ENCODE measurements at regions not wholly inside any gene's neighbourhood (a gene's known extent, or its start where the extent isn't known, plus 50 kb on each side); places are given as distances from the start of the nearest gene placed in this dataset.
A peak's percentile ranks its signal among the peaks of the same experiment; 100 is the strongest.

DNA sequence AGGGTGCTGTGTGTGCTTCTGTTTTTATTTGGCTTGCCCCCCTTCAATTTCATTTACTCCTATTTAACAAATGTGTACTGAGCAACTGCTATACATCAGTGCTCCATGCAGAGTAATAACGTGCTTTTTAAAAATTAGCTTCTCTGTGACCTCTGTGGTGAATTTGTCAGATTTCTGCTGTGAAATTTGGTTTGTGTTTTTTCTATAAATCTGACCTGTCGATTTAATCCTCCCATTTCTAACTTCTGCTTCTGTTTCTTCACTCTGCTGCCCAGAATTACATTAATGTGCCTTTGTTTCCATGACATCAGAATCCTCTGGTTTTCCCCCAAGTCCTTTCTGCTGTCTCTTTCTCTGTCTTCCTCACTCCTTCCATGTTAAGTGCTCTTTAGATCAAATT is 123.8 kb upstream of the CACNA2D1 start:
- no peak overlapping the region for H3K4me2 ChIP-seq (ENCODE audit: low read depth, low read length, poor library complexity, severe bottlenecking)
- H3K9me2 ChIP-seq (replicated peaks; ENCODE audit: low read depth, low read length), result no peaks in the 10 kb centered on the region
- H3K36me3 ChIP-seq (ENCODE audit: insufficient read depth, low read length), result no peaks in the 10 kb centered on the region
- H3K4me1 ChIP-seq (ENCODE audit: insufficient read depth, low read length, poor library complexity, severe bottlenecking), result peaks cover under 1% of the 10 kb centered on the region
- no peak for TF ChIP-seq EZH2phosphoT487 (IDR thresholded peaks at IDR 0.05; ENCODE audit: borderline replicate concordance)
- TF ChIP-seq, protein P1, sequence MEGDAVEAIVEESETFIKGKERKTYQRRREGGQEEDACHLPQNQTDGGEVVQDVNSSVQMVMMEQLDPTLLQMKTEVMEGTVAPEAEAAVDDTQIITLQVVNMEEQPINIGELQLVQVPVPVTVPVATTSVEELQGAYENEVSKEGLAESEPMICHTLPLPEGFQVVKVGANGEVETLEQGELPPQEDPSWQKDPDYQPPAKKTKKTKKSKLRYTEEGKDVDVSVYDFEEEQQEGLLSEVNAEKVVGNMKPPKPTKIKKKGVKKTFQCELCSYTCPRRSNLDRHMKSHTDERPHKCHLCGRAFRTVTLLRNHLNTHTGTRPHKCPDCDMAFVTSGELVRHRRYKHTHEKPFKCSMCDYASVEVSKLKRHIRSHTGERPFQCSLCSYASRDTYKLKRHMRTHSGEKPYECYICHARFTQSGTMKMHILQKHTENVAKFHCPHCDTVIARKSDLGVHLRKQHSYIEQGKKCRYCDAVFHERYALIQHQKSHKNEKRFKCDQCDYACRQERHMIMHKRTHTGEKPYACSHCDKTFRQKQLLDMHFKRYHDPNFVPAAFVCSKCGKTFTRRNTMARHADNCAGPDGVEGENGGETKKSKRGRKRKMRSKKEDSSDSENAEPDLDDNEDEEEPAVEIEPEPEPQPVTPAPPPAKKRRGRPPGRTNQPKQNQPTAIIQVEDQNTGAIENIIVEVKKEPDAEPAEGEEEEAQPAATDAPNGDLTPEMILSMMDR (conservative IDR thresholded peaks at IDR 0.05; ENCODE audit: low read length), result no peak
- no peaks in the 10 kb centered on the region for H4K20me1 ChIP-seq (ENCODE audit: insufficient read depth, low read length, poor library complexity, severe bottlenecking)
- H3K9me3 ChIP-seq (ENCODE audit: insufficient read depth, low read depth, low read length), result no peaks in the 10 kb centered on the region
- 0 out of 2 replicates have a peak overlapping the region, but pooled peaks have one; percentile 9 for H2AFZ ChIP-seq (ENCODE audit: low read length)
- H3K27me3 ChIP-seq (ENCODE audit: insufficient read depth, low read length, poor library complexity, severe bottlenecking), result no peaks in the 10 kb centered on the region
- no peaks in the 10 kb centered on the region for H3K79me2 ChIP-seq (ENCODE audit: insufficient read depth, low read length)
- no peak overlapping the region for H3K4me3 ChIP-seq (ENCODE audit: low read length, poor library complexity, severe bottlenecking)
- H3F3A ChIP-seq (ENCODE audit: low read depth), result no peaks in the 10 kb centered on the region
- H3K9ac ChIP-seq (ENCODE audit: low read depth, low read length, poor library complexity, severe bottlenecking), result no peak overlapping the region

DNA sequence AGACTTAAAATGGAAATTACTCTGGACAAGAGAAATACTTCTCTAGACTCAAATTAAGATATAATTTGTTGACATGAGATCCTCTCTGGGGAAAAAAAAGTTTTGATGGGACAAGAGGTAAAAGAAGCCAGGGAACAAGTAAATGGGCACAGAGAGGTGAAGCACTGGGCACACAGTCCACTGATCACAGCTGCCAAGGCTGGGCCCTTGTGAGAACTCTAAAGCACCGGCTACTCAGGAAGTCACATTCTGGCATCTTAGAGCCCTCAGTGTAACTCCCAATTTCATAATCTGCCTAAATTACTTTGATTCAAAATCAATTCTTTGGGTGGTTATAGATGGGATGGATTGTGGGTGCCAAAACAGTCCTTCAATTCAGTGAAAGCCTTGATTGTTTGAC is 123.2 kb upstream of the CACNA2D1 start:
- Histone ChIP-seq H3K4me1 (ENCODE audit: insufficient read depth, low read length, poor library complexity, severe bottlenecking) (no peaks in the 10 kb centered on the region), H3K27me3 (ENCODE audit: insufficient read depth, low read length, poor library complexity, severe bottlenecking) (no peaks in the 10 kb centered on the region), H4K20me1 (ENCODE audit: insufficient read depth, low read length, poor library complexity, severe bottlenecking) (no peaks in the 10 kb centered on the region), H2AFZ (ENCODE audit: low read length) (no peak overlapping the region), H3F3A (ENCODE audit: low read depth) (no peaks in the 10 kb centered on the region), H3K9me2 (replicated peaks; ENCODE audit: low read depth, low read length) (no peaks in the 10 kb centered on the region), H3K36me3 (ENCODE audit: insufficient read depth, low read length) (no peaks in the 10 kb centered on the region), H3K79me2 (ENCODE audit: insufficient read depth, low read length) (no peaks in the 10 kb centered on the region), H3K4me3 (ENCODE audit: low read length, poor library complexity, severe bottlenecking) (no peak overlapping the region), H3K9ac (ENCODE audit: low read depth, low read length, poor library complexity, severe bottlenecking) (no peak overlapping the region), H3K4me2 (ENCODE audit: low read depth, low read length, poor library complexity, severe bottlenecking) (no peak overlapping the region), H3K9me3 (ENCODE audit: insufficient read depth, low read depth, low read length) (no peaks in the 10 kb centered on the region)
- TF ChIP-seq, protein P1 (conservative IDR thresholded peaks at IDR 0.05; ENCODE audit: low read length), result no peak
- no peak for TF ChIP-seq EZH2phosphoT487 (IDR thresholded peaks at IDR 0.05; ENCODE audit: borderline replicate concordance)

DNA sequence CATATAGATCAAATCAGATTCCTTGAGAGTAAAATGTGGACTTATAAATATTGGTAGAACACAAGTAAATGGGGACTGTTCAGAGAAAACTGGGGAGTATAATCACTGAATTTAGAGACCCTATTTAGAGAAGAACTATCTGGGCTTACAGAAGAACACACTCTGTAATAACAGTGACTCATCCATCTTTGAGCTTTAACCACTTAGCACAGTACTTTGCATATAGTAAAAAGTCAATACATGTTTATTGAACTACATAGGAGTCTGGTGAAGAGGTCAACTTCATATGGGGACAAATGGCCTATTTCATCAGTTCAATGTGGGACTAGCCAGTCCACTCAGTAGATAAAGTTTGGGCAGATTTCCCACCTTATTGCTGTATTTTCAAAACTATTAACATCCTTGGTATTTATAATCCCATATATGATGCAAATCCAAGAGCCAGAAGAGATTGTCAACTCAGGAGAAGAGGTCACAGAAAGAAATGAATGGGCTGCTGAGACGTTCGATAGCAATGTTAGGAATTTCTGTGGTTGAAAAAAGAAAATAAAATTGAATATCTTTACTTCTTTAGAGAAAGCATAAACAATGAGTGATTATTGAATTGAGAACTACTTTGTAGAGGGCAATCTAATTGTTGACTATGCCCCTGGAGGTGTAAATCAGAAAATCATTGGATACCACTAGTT is 119.3 kb upstream of the CACNA2D1 start:
- H3K9ac ChIP-seq (ENCODE audit: low read depth, low read length, poor library complexity, severe bottlenecking), result no peak overlapping the region
- no peaks in the 10 kb centered on the region for H3K36me3 ChIP-seq (ENCODE audit: insufficient read depth, low read length)
- no peaks in the 10 kb centered on the region for H3F3A ChIP-seq (ENCODE audit: low read depth)
- no peaks in the 10 kb centered on the region for H3K9me3 ChIP-seq (ENCODE audit: insufficient read depth, low read depth, low read length)
- H3K4me3 ChIP-seq (ENCODE audit: low read length, poor library complexity, severe bottlenecking), result no peak overlapping the region
- H4K20me1 ChIP-seq (ENCODE audit: insufficient read depth, low read length, poor library complexity, severe bottlenecking), result no peaks in the 10 kb centered on the region
- TF ChIP-seq, protein P1 (conservative IDR thresholded peaks at IDR 0.05; ENCODE audit: low read length), result no peak
- no peak for TF ChIP-seq EZH2phosphoT487 (IDR thresholded peaks at IDR 0.05; ENCODE audit: borderline replicate concordance)
- no peaks in the 10 kb centered on the region for H3K9me2 ChIP-seq (replicated peaks; ENCODE audit: low read depth, low read length)
- no peaks in the 10 kb centered on the region for H3K27me3 ChIP-seq (ENCODE audit: insufficient read depth, low read length, poor library complexity, severe bottlenecking)
- no peaks in the 10 kb centered on the region for H3K79me2 ChIP-seq (ENCODE audit: insufficient read depth, low read length)
- H2AFZ ChIP-seq (ENCODE audit: low read length), result no peak overlapping the region
- H3K4me2 ChIP-seq (ENCODE audit: low read depth, low read length, poor library complexity, severe bottlenecking), result no peak overlapping the region
- no peaks in the 10 kb centered on the region for H3K4me1 ChIP-seq (ENCODE audit: insufficient read depth, low read length, poor library complexity, severe bottlenecking)
